NT2/D1 (cell line): ENCODE measurements at regions not wholly inside any gene's neighbourhood (a gene's known extent, or its start where the extent isn't known, plus 50 kb on each side); places are given as distances from the start of the nearest gene placed in this dataset.

ENCODE experiments used
- DNase-seq: peaks from one replicate; pipeline ENCODE4 v3.0.0-alpha.2; 2011; ENCODE audit warnings: low read depth, low spot score
- H3K27me3 ChIP-seq: 2 replicates; pipeline ENCODE4 v1.6.0; 2011; ENCODE audit warnings: mild to moderate bottlenecking; ENCODE audit not compliant: insufficient read length, insufficient read depth
- H3K36me3 ChIP-seq: 2 replicates; pipeline ENCODE4 v1.6.1; 2011; ENCODE audit warnings: mild to moderate bottlenecking, low read length, mixed read lengths; ENCODE audit not compliant: insufficient read depth, insufficient read length
- H3K4me1 ChIP-seq: 2 replicates; pipeline ENCODE4 v1.5.1; 2011; ENCODE audit not compliant: insufficient read depth, insufficient read length
- H3K4me3 ChIP-seq: 2 replicates; pipeline ENCODE4 v1.5.1; 2011; ENCODE audit warnings: low read depth; ENCODE audit not compliant: insufficient read length
- H3K9ac ChIP-seq: 2 replicates; pipeline ENCODE4 v1.6.0; 2011; ENCODE audit warnings: low read depth; ENCODE audit not compliant: insufficient read length
- H3K9me3 ChIP-seq: 2 replicates; pipeline ENCODE4 v1.5.1; 2011; ENCODE audit warnings: mild to moderate bottlenecking, low read length; ENCODE audit not compliant: insufficient read depth
- SUZ12 ChIP-seq: IDR thresholded peaks from 2 replicates; pipeline ENCODE4 v1.6.1; 2011; ENCODE audit not compliant: insufficient read length, insufficient read depth; ENCODE audit errors: extremely low read depth
- YY1 ChIP-seq: IDR thresholded peaks from 2 replicates; pipeline ENCODE4 v1.6.1; 2011; ENCODE audit not compliant: insufficient read length, insufficient read depth
- ZNF274 ChIP-seq: IDR thresholded peaks from 2 replicates; pipeline ENCODE4 v1.6.1; 2011; ENCODE audit warnings: mild to moderate bottlenecking, low read depth, low read length

- H3K4me1 ChIP-seq, result no peaks in the 10 kb centered on the region
- DNase-seq, result no peak
- H3K9ac ChIP-seq, result no peak overlapping the region
- TF ChIP-seq SUZ12, result no peak
- TF ChIP-seq ZNF274, result no peak
- TF ChIP-seq YY1, result no peak
- no peaks in the 10 kb centered on the region for H3K9me3 ChIP-seq
- no peaks in the 10 kb centered on the region for H3K27me3 ChIP-seq
- no peaks in the 10 kb centered on the region for H3K36me3 ChIP-seq
- H3K4me3 ChIP-seq, result no peak overlapping the region
Observed at GRCh38 chr6:66082914-66083313, 375.9 kb upstream of the EYS start.

- H3K27me3 ChIP-seq, result no peaks in the 10 kb centered on the region
- no peaks in the 10 kb centered on the region for H3K9me3 ChIP-seq
- no peak for DNase-seq
- TF ChIP-seq YY1, result no peak
- TF ChIP-seq ZNF274, result no peak
- no peak for TF ChIP-seq SUZ12
- H3K36me3 ChIP-seq, result no peaks in the 10 kb centered on the region
- H3K4me1 ChIP-seq, result no peaks in the 10 kb centered on the region
- no peak overlapping the region for H3K9ac ChIP-seq
- H3K4me3 ChIP-seq, result no peak overlapping the region
Observed at GRCh38 chr6:66068907-66069306, 361.9 kb upstream of the EYS start.

GRCh38 chr6:66068033-66068432 lies 361.0 kb upstream of the EYS start:
- Histone ChIP-seq H3K4me3 (no peak overlapping the region), H3K36me3 (no peaks in the 10 kb centered on the region), H3K9me3 (no peaks in the 10 kb centered on the region), H3K9ac (no peak overlapping the region), H3K27me3 (no peaks in the 10 kb centered on the region), H3K4me1 (no peaks in the 10 kb centered on the region)
- DNase-seq, result no peak
- TF ChIP-seq SUZ12 (no peak), ZNF274 (no peak), YY1 (no peak)

- Histone ChIP-seq H3K9ac (no peak overlapping the region), H3K4me1 (no peaks in the 10 kb centered on the region), H3K4me3 (no peak overlapping the region), H3K27me3 (no peaks in the 10 kb centered on the region), H3K36me3 (no peaks in the 10 kb centered on the region), H3K9me3 (no peaks in the 10 kb centered on the region)
- TF ChIP-seq SUZ12 (no peak), ZNF274 (no peak), YY1 (no peak)
- no peak for DNase-seq
Observed at GRCh38 chr6:66065313-66065712, 358.3 kb upstream of the EYS start.

GRCh38 chr6:66057034-66057433 lies 350.0 kb upstream of the EYS start:
- no peak for DNase-seq
- Histone ChIP-seq H3K27me3 (no peaks in the 10 kb centered on the region), H3K36me3 (no peaks in the 10 kb centered on the region), H3K9ac (no peak overlapping the region), H3K4me1 (no peaks in the 10 kb centered on the region), H3K4me3 (no peak overlapping the region), H3K9me3 (no peaks in the 10 kb centered on the region)
- TF ChIP-seq SUZ12, result no peak
- TF ChIP-seq YY1, result no peak

GRCh38 chr6:66054967-66055366 lies 347.9 kb upstream of the EYS start:
- no peaks in the 10 kb centered on the region for H3K4me1 ChIP-seq
- DNase-seq, result no peak
- no peaks in the 10 kb centered on the region for H3K36me3 ChIP-seq
- no peak overlapping the region for H3K4me3 ChIP-seq
- no peak for TF ChIP-seq SUZ12
- TF ChIP-seq YY1, result no peak
- TF ChIP-seq ZNF274, result no peak
- H3K27me3 ChIP-seq, result no peaks in the 10 kb centered on the region
- no peaks in the 10 kb centered on the region for H3K9me3 ChIP-seq
- H3K9ac ChIP-seq, result no peak overlapping the region

- Histone ChIP-seq H3K9me3 (no peaks in the 10 kb centered on the region), H3K9ac (no peak overlapping the region), H3K36me3 (no peaks in the 10 kb centered on the region), H3K27me3 (no peaks in the 10 kb centered on the region), H3K4me3 (no peak overlapping the region), H3K4me1 (no peaks in the 10 kb centered on the region)
- DNase-seq, result no peak
- TF ChIP-seq ZNF274 (no peak), SUZ12 (no peak), YY1 (no peak)
Observed at GRCh38 chr6:66051812-66052211, 344.8 kb upstream of the EYS start.
